ENCODE measurements at regions not wholly inside any gene's neighbourhood (a gene's known extent, or its start where the extent isn't known, plus 50 kb on each side); places are given as distances from the start of the nearest gene placed in this dataset.

GRCh38 chr7:41491308-41491707 is 211.6 kb downstream of the INHBA start:
- CTCF ChIA-PET (ENCODE audit: partially characterized antibody), result interaction anchor here (1.3 kb wide), 1 partner anchor 138 kb away, joined by 3 read pairs; no protein-coding TSS in a partner anchor
- H3K4me2 ChIP-seq (ENCODE audit: insufficient read depth in 1 of 2, low read depth in 2 of 2, low read length in 2 of 2), result no peak overlapping the region
- no peak for FAIRE-seq
- TF ChIP-seq SUZ12 (IDR thresholded peaks at IDR 0.05; ENCODE audit: low read length) (no peak), SRF (IDR thresholded peaks at IDR 0.05; ENCODE audit: low read depth, low read length) (no peak), POLR2AphosphoS5 (IDR thresholded peaks at IDR 0.05; ENCODE audit: low read depth, low read length) (no peak), HDAC2 (IDR thresholded peaks at IDR 0.05; ENCODE audit: borderline replicate concordance in 1 of 2, low read depth in 2 of 2, low read length in 2 of 2) (no peak), CTBP2 (IDR thresholded peaks at IDR 0.05; ENCODE audit: borderline replicate concordance, insufficient read depth, insufficient read length, low read length) (no peak), POLR2A (IDR thresholded peaks at IDR 0.05; ENCODE audit: control extremely low read depth in 1 of 2, low read depth in 2 of 2, low read length in 2 of 2) (no peak), TEAD4 (IDR thresholded peaks at IDR 0.05; ENCODE audit: low read depth, low read length) (no peak), EGR1 (IDR thresholded peaks at IDR 0.05; ENCODE audit: borderline replicate concordance, low read depth, low read length) (no peak), CHD2 (IDR thresholded peaks at IDR 0.05; ENCODE audit: low read length) (no peak), BCL11A (IDR thresholded peaks at IDR 0.05; ENCODE audit: low read depth in 2 of 2, low read length in 2 of 2) (no peak), TBP (IDR thresholded peaks at IDR 0.05; ENCODE audit: low read depth, low read length) (no peak), MAFK (IDR thresholded peaks at IDR 0.05; ENCODE audit: low read depth, low read length) (no peak), BRCA1 (IDR thresholded peaks at IDR 0.05; ENCODE audit: low read depth, low read length) (no peak), RAD21 (IDR thresholded peaks at IDR 0.05 in 1 of 2, conservative IDR thresholded peaks at IDR 0.05 in 1 of 2; ENCODE audit: low read depth in 2 of 2, low read length in 2 of 2) (no peak), KDM1A (IDR thresholded peaks at IDR 0.05; ENCODE audit: borderline replicate concordance, low read length) (no peak), RXRA (IDR thresholded peaks at IDR 0.05; ENCODE audit: insufficient read depth, low read depth, low read length) (no peak)

More at GRCh38 chr7:41491308-41491707, 211.6 kb downstream of the INHBA start:
- no peak for DNase-seq (ENCODE audit: low read depth in 1 of 2, low spot score in 2 of 2)
- POLR2A ChIA-PET (ENCODE audit: partially characterized antibody), result no interaction called here
- Histone ChIP-seq H3K4me1 (replicated peaks in 1 of 4; ENCODE audit: control insufficient read depth in 3 of 4, insufficient read depth in 4 of 4, low read length in 3 of 4) (no peaks in the 10 kb centered on the region), H2AK5ac (ENCODE audit: low read depth, low read length) (no peak overlapping the region), H3K18ac (ENCODE audit: extremely low read depth, low read length) (no peak overlapping the region), H3K79me1 (ENCODE audit: low read depth, low read length) (no peaks in the 10 kb centered on the region), H2BK15ac (ENCODE audit: low read length) (no peak overlapping the region), H3K27me3 (replicated peaks in 1 of 4; ENCODE audit: control insufficient read depth in 3 of 4, extremely low read depth in 1 of 4, insufficient read depth in 3 of 4, low read length in 3 of 4) (no peaks in the 10 kb centered on the region; a peak in 1 of 7 replicates), H3K14ac (ENCODE audit: insufficient read length) (no peak overlapping the region), H3K9ac (replicated peaks in 1 of 4; ENCODE audit: extremely low read depth in 1 of 4, low read depth in 3 of 4, low read length in 3 of 4) (no peak overlapping the region), H3K36me3 (ENCODE audit: control insufficient read depth in 2 of 4, insufficient read depth in 4 of 4, low read length in 3 of 4) (no peaks in the 10 kb centered on the region; a peak in 1 of 8 replicates), H4K20me1 (replicated peaks in 1 of 2; ENCODE audit: control insufficient read depth in 1 of 2, insufficient read depth in 2 of 2, low read length in 2 of 2) (no peaks in the 10 kb centered on the region), H4K91ac (replicated peaks; ENCODE audit: insufficient read length, low read length) (no peak overlapping the region), H3K23me2 (ENCODE audit: low read depth, low read length) (no peaks in the 10 kb centered on the region), H2AFZ (ENCODE audit: low read length) (0 out of 2 replicates have a peak overlapping the region, but pooled peaks have one; percentile 28), H2BK20ac (ENCODE audit: low read length) (no peak overlapping the region), H3K23ac (ENCODE audit: insufficient read length) (no peak overlapping the region), H2BK12ac (ENCODE audit: low read depth, low read length) (0 out of 2 replicates have a peak overlapping the region, but pooled peaks have one; percentile 21), H3K4me3 (ENCODE audit: extremely low read depth in 1 of 4, insufficient read depth in 2 of 4, low read depth in 3 of 4, low read length in 4 of 4) (no peak overlapping the region), H2BK5ac (ENCODE audit: low read depth, low read length) (no peak overlapping the region), H4K8ac (ENCODE audit: extremely low read depth, insufficient read depth, low read length) (no peak overlapping the region), H3K27ac (ENCODE audit: low read depth, low read length) (no peak overlapping the region), H3K79me2 (ENCODE audit: control insufficient read depth in 1 of 2, insufficient read depth in 2 of 2, low read length in 2 of 2) (no peaks in the 10 kb centered on the region), H2BK120ac (replicated peaks; ENCODE audit: low read depth, low read length) (no peak overlapping the region), H3K9me3 (ENCODE audit: insufficient read depth in 2 of 2, low read depth in 1 of 2, low read length in 1 of 2) (no peaks in the 10 kb centered on the region), H3K56ac (replicated peaks; ENCODE audit: insufficient read length, low read depth, low read length) (no peak overlapping the region), H3K4ac (replicated peaks; ENCODE audit: insufficient read length, low read depth, low read length) (no peak overlapping the region), H4K5ac (ENCODE audit: insufficient read length, low read depth, low read length) (no peak overlapping the region)
- WGBS, 2 experiments (ENCODE audit: extremely low coverage in 1 of 2, insufficient coverage in 1 of 2, insufficient read length in 1 of 2, insufficient replicate concordance in 2 of 2, low coverage in 1 of 2, low lambda C conversion rate in 2 of 2, missing lambda C conversion rate in 1 of 2), result 89% methylated on average over 5 of the region's 5 CpGs; no CpG with 5 or more reads in 1 of the 2 experiments
